AG04449 (cell line): ENCODE measurements at regions not wholly inside any gene's neighbourhood (a gene's known extent, or its start where the extent isn't known, plus 50 kb on each side); places are given as distances from the start of the nearest gene placed in this dataset.

Experiments used
- CTCF ChIA-PET: fragments of 350-600 bp; formaldehyde crosslinking; extraction: SDS; loops from one replicate; lab custom pipeline; 2021; ENCODE audit warnings: antibody characterized with exemption; lab: Yijun Ruan, JAX
- POLR2A ChIA-PET: fragments of 400-600, 350-600 bp; formaldehyde crosslinking; extraction: SDS; loops from one replicate; lab custom pipeline; 2020; ENCODE audit warnings: antibody characterized with exemption, inconsistent platforms; lab: Yijun Ruan, JAX
- DNase-seq: peaks from one replicate; pipeline ENCODE4 v3.0.0-alpha.2; 2010; ENCODE audit warnings: low read depth, low spot score
- H3K4me3 ChIP-seq: 2 replicates; pipeline ENCODE4 v1.5.1; 2011; ENCODE audit warnings: low read depth, mild to moderate bottlenecking, control low read depth, low read length
- TF ChIP-seq, protein P1 (sequence below): IDR thresholded peaks from one replicate; pipeline ENCODE4 v1.5.1; 2011; ENCODE audit warnings: mild to moderate bottlenecking, moderate library complexity, low read length, control low read depth, inconsistent platforms; ENCODE audit not compliant: insufficient read depth; ENCODE audit errors: missing control alignments

DNA sequence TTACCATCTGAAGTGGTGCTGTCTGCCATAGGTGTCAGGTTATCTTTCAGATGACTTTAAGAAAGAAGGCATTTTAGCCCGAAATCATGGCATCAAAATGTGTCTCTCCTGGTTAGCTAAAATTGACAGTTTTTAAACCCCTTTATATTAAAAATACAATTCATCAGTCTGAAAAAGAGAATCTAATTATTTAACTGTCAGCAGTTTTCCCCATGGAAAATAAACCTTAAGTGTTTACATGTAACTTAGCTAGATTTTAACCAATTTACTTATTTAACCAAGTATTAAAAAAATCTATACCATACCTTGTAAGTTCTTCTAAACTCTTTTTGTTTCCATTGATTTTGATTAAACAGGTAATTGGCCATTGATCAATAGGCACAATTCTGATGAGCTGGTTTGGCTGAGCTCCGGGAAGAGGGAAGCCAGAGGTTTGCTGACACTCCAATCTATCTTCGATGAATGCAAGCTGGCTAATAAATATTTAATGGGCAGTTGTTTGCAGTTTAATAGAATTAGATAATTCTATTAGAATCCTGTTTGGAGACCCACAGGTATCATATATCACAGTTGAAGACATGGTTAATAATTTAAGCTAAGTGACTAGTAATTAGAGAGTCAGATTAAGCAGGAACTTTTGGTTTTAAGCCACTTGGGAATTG lies 114.0 kb downstream of the MAT2B start:
- ChIA-PET CTCF (no interaction called here), POLR2A (no interaction called here)
- H3K4me3 ChIP-seq: no peak overlapping the region
- no peak for DNase-seq
- TF ChIP-seq, protein P1, sequence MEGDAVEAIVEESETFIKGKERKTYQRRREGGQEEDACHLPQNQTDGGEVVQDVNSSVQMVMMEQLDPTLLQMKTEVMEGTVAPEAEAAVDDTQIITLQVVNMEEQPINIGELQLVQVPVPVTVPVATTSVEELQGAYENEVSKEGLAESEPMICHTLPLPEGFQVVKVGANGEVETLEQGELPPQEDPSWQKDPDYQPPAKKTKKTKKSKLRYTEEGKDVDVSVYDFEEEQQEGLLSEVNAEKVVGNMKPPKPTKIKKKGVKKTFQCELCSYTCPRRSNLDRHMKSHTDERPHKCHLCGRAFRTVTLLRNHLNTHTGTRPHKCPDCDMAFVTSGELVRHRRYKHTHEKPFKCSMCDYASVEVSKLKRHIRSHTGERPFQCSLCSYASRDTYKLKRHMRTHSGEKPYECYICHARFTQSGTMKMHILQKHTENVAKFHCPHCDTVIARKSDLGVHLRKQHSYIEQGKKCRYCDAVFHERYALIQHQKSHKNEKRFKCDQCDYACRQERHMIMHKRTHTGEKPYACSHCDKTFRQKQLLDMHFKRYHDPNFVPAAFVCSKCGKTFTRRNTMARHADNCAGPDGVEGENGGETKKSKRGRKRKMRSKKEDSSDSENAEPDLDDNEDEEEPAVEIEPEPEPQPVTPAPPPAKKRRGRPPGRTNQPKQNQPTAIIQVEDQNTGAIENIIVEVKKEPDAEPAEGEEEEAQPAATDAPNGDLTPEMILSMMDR: no peak

DNA sequence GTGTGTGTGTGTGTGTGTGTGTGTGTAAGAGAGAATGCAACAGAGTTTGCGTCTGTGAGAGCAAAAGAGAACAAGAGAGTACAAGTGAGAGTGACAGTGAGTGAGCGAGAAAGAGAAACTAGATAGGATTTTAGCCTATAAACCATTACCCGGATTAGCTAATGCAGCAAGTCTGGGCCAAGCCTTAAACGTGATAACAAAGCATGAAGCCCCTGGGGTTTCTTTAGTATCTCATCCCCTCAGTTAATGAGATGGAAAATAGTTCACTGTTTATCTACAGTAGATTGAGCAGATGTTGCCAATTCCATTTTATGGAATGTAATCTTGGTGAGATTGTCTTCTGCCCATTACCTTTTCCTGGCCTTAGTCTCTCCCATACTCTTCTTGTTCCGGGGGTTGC lies 114.5 kb downstream of the MAT2B start:
- POLR2A ChIA-PET: no interaction called here
- CTCF ChIA-PET: no interaction called here

DNA sequence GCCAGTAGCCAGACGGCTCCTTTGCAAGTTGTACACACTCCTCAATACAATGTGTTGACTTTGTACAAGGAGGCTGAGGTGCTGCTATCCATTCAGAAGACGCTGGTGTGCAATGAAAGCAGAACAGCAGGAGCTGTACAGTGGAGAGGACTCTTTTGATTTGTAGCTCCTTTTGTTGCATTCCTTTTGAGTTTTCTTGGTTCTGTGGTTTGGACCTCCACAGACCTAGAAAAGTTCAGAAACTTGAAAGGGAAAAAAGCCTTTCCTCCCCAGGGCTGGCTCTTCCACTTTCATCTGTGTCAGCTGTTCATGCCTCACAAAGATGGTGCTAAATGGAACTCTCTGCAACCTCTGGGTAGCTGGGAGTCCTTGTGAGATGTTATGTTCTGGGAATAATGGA lies 117.4 kb downstream of the MAT2B start:
- TF ChIP-seq, protein P1: no peak
- H3K4me3 ChIP-seq: no peak overlapping the region
- POLR2A ChIA-PET: no interaction called here
- CTCF ChIA-PET: interaction anchor here (1.0 kb wide), 1 partner anchor 11 kb away, joined by 3 read pairs; no protein-coding TSS in a partner anchor
- no peak for DNase-seq

More for the DNA sequence above, 114.5 kb downstream of the MAT2B start:
- H3K4me3 ChIP-seq: no peak overlapping the region
- TF ChIP-seq, protein P1: no peak
- DNase-seq: no peak

DNA sequence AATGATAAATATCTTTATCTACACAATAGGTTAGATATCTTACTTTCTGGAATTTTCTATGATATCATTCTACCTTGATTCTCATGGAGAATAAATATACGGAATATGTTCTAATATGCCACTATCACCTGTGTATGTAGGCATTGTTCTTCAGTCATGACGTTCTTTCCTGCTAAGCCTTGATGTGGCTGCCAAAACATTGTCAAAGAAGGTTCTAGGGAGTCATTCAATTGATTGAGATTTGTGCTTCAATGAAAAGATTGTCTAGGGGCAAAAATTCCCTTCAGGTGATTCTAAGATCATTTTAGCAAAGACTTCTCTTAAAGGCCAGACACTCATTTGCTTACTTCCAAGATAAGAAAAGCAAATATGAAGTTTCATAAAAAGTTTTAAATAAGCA lies 118.1 kb downstream of the MAT2B start:
- ChIA-PET POLR2A (no interaction called here), CTCF (no interaction called here)
- DNase-seq: no peak
- H3K4me3 ChIP-seq: no peak overlapping the region
- TF ChIP-seq, protein P1: no peak

DNA sequence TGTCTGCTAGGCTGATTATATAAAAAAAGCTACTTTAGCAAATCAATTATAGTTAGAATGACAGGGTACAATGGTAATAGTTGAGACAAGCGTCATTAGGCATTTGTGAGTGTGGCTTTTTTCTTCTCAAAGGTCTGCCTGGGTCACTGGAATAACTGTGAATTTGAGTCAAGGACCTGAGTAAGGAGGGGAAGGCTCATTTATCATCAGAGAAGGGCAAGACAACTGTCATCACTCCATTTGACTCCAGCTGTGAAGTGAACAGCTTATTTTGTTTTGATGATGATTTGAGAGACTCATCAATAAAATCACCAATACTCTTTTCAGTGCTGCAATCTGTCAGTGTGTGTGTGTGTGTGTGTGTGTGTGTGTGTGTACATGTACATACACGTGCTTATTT lies 118.6 kb downstream of the MAT2B start:
- DNase-seq: no peak
- ChIA-PET POLR2A (no interaction called here), CTCF (no interaction called here)
- TF ChIP-seq, protein P1: no peak
- H3K4me3 ChIP-seq: no peak overlapping the region

DNA sequence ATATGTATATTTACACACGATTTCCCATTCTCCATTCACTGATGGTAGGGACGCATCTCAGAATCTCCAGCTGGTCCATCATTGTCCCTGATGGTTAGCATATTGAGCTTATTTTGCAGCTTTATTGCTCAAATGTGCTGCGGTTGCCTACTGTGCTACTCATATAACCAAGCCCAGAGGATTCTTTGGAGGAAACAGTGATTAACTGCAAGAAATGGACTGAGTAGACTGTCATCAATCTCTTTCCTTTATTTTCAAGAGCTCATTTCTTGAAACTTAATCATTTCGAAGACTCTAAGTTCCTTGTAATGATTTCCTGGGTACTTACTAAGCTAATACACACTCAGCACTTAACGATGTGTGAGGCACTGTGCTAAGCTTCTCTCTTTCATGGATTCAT lies 119.0 kb downstream of the MAT2B start:
- H3K4me3 ChIP-seq: no peak overlapping the region
- CTCF ChIA-PET: no interaction called here
- TF ChIP-seq, protein P1: no peak
- no peak for DNase-seq
- POLR2A ChIA-PET: no interaction called here
